ENCODE measurements at regions not wholly inside any gene's neighbourhood (a gene's known extent, or its start where the extent isn't known, plus 50 kb on each side); places are given as distances from the start of the nearest gene placed in this dataset.

DNA sequence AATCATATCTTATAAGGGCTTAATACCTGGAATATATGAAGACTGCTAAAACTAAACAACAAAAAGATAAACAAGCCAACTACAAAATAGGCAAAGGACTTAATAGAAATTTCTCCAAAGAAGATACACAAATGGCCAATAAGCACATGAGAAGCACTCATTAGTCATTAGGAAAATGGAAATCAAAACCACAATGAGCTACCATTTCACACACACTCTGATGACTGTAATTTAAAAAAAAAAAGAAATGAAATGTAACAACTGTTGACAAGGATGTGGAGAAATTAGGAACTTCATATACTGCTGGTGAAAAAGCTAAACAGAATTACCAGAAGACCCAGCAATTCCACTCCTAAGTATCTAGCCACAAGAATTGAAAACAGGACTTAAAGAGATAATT, 374.2 kb upstream of the ZP4 start:
- Histone ChIP-seq H3K9ac (ENCODE audit: insufficient read length) (no peak overlapping the region), H3K9me3 (ENCODE audit: low read depth, low read length) (no peaks in the 10 kb centered on the region), H3K36me3 (ENCODE audit: insufficient read depth, low read length) (no peaks in the 10 kb centered on the region), H3K27ac (no peak overlapping the region), H3K4me3 (no peak overlapping the region)
- TF ChIP-seq POLR2AphosphoS5 (IDR thresholded peaks at IDR 0.05; ENCODE audit: borderline replicate concordance, low read depth, low read length) (no peak), EZH2 (IDR thresholded peaks at IDR 0.05) (no peak), FOXP2 (optimal IDR thresholded peaks at IDR 0.05; ENCODE audit: control extremely low read depth, extremely low read length, insufficient read depth) (no peak)
- DNase-seq (ENCODE audit: low read depth, low spot score) = no peak

DNA sequence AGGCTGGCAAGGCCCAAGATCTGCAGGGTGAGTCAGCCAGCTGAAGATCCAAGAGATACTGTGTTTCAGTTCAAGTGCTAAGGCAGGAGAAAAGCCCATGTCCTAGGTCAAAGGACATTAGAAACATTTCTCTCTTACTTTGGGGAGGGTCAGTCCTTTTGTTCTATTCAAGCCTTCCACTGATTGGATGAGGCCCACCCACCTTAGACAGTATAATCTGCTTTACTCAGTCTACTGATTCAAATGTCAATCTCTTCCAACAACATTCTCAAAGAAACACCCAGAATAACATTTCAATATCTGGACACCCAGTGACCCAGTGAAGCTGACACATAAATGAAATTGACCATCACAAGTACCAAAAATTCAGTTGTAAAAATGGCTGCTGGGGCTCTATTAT, 367.8 kb upstream of the ZP4 start:
- Histone ChIP-seq H3K27ac (no peak overlapping the region), H3K4me3 (no peak overlapping the region), H3K9me3 (ENCODE audit: low read depth, low read length) (no peaks in the 10 kb centered on the region), H3K9ac (ENCODE audit: insufficient read length) (no peak overlapping the region), H3K36me3 (ENCODE audit: insufficient read depth, low read length) (no peaks in the 10 kb centered on the region)
- TF ChIP-seq EZH2 (IDR thresholded peaks at IDR 0.05) (no peak), POLR2AphosphoS5 (IDR thresholded peaks at IDR 0.05; ENCODE audit: borderline replicate concordance, low read depth, low read length) (no peak), FOXP2 (optimal IDR thresholded peaks at IDR 0.05; ENCODE audit: control extremely low read depth, extremely low read length, insufficient read depth) (no peak)
- DNase-seq (ENCODE audit: low read depth, low spot score) = no peak

DNA sequence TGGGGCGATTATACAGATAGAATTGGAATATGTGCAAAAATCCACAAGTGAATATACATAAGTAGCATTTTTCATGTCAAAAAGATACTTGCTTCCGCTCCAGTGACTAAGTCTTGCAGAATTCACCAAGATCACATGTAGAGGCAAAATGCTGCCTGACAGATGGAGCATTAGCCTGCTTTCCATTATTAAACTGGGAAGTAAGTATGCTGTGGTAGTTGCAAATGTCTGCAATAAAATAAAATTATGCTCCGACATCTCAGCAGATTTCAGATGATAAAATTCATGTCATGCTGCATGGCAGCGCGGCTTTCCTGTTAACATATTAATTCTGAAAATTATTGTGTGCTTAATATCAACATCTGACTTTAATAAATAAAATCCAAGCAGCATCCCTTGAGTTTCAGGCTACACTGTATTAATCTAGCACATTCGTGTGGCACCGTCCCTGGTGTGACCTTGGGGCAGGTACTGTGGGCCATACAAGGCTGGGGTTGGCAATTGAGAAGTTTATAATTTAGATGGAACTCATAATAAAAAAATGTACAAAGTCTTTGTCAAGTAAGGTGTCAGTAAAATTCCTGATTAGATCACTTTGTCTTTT, 366.4 kb upstream of the ZP4 start:
- DNase-seq (ENCODE audit: low read depth, low spot score) = peak; percentile 8
- Histone ChIP-seq H3K9ac (ENCODE audit: insufficient read length) (no peak overlapping the region), H3K36me3 (ENCODE audit: insufficient read depth, low read length) (no peaks in the 10 kb centered on the region), H3K27ac (no peak overlapping the region), H3K4me3 (no peak overlapping the region), H3K9me3 (ENCODE audit: low read depth, low read length) (no peaks in the 10 kb centered on the region)
- TF ChIP-seq POLR2AphosphoS5 (IDR thresholded peaks at IDR 0.05; ENCODE audit: borderline replicate concordance, low read depth, low read length) = no peak
- TF ChIP-seq FOXP2 (optimal IDR thresholded peaks at IDR 0.05; ENCODE audit: control extremely low read depth, extremely low read length, insufficient read depth) = no peak
- no peak for TF ChIP-seq EZH2 (IDR thresholded peaks at IDR 0.05)

DNA sequence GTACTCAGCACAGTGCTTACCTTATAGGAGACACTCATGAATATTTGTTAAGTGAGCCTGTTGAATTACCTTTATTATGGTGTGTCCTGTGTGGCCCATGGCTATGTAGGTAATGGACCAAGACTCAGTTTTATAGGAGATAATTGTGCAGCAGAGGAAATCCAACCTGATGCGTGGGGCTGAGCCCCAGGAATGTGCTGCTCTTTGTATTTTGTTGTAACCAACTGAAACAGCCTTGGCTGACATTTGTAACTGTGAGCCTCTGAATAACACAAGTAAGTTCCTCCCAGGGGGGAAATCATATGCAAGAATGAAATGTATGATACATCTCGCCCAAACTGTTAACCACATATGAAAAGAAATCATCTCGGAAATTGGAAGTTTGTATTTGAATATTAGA, 364.2 kb upstream of the ZP4 start:
- Histone ChIP-seq H3K27ac (no peak overlapping the region), H3K9ac (ENCODE audit: insufficient read length) (no peak overlapping the region), H3K36me3 (ENCODE audit: insufficient read depth, low read length) (no peaks in the 10 kb centered on the region), H3K4me3 (no peak overlapping the region), H3K9me3 (ENCODE audit: low read depth, low read length) (no peaks in the 10 kb centered on the region)
- DNase-seq (ENCODE audit: low read depth, low spot score) = no peak
- TF ChIP-seq POLR2AphosphoS5 (IDR thresholded peaks at IDR 0.05; ENCODE audit: borderline replicate concordance, low read depth, low read length) (no peak), EZH2 (IDR thresholded peaks at IDR 0.05) (no peak), FOXP2 (optimal IDR thresholded peaks at IDR 0.05; ENCODE audit: control extremely low read depth, extremely low read length, insufficient read depth) (no peak)

DNA sequence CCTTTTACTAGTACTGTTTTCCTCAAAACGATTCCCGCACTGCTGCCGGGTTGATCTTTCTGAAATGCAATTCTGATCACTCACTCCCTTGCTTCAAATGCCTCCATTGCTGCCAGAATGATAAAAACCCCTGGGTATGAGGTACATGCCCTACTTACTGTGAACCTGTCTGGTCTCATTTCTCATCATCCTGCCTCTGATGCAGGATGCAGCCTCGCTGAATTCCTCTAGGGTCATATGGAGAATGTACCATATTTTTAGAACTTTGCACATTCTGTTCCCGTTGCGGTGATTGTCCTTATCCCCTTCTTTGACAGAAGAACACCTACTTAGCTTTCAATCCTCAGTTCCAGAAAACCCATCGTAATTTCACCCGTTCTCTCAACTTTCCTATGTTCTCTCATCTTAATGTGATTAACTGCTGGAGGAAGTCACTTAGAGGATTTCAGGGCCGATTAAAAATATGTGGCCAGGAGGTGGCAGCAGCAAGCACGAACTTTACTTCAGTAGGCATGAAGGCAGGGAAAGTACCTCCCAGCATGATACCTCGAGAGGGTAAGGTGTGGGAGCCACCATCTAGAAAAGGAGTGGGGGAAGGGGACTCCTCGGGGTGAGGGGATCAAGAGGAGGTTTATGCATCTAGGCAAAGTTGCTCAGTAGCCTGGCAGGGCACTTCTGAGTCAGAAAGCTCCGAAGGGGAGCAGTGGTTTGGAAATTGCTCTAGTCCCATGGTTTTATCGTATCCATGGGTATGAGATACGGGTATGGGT, 361.5 kb upstream of the ZP4 start:
- DNase-seq (ENCODE audit: low read depth, low spot score) = peak; percentile 3

DNA sequence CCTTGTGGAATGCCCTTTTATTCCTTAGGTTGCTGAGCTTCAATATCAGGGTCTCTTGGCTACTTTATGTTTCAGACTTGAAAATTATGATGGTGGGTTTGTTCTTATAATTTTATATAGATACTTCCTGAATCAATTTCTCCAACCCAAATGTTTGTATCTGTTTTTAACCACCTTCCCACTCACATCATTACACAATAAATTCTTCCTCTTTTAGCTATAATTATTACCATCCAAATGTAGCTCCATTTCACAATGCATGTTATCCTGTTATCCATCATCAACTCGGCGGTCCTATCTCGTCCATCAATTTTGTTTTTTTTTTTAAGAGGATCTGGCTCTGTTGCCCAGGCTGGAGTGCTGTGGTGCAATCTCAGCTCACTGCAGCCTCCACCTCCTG, 357.6 kb upstream of the ZP4 start:
- Histone ChIP-seq H3K9me3 (ENCODE audit: low read depth, low read length) (no peaks in the 10 kb centered on the region), H3K27ac (no peak overlapping the region), H3K4me3 (no peak overlapping the region), H3K36me3 (ENCODE audit: insufficient read depth, low read length) (no peaks in the 10 kb centered on the region), H3K9ac (ENCODE audit: insufficient read length) (no peak overlapping the region)
- no peak for DNase-seq (ENCODE audit: low read depth, low spot score)
- TF ChIP-seq POLR2AphosphoS5 (IDR thresholded peaks at IDR 0.05; ENCODE audit: borderline replicate concordance, low read depth, low read length) (no peak), FOXP2 (optimal IDR thresholded peaks at IDR 0.05; ENCODE audit: control extremely low read depth, extremely low read length, insufficient read depth) (no peak), EZH2 (IDR thresholded peaks at IDR 0.05) (no peak)

More for the DNA sequence above, 361.5 kb upstream of the ZP4 start:
- Histone ChIP-seq H3K36me3 (ENCODE audit: insufficient read depth, low read length) (no peaks in the 10 kb centered on the region), H3K9me3 (ENCODE audit: low read depth, low read length) (no peaks in the 10 kb centered on the region), H3K4me3 (no peak overlapping the region), H3K27ac (no peak overlapping the region), H3K9ac (ENCODE audit: insufficient read length) (no peak overlapping the region)
- TF ChIP-seq POLR2AphosphoS5 (IDR thresholded peaks at IDR 0.05; ENCODE audit: borderline replicate concordance, low read depth, low read length) (no peak), EZH2 (IDR thresholded peaks at IDR 0.05) (no peak), FOXP2 (optimal IDR thresholded peaks at IDR 0.05; ENCODE audit: control extremely low read depth, extremely low read length, insufficient read depth) (no peak)

DNA sequence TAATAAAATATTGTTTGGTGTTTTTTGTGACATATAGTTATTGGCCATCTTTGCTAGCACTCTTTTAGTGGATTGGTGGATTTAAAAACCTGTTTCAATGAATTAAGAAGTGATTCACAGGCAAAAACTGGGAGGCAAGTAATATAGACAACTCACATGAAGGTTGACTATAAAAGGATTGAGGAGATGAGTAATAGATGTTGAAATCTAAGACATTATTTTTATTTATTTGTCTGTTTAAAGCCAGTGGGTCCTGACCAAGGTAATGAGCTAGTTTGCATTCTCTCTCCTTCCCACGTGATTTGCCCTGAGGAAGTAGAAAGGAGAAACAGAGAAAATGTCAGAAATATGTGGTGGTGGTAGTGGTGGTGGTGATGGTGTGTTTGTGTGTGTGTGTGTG, 351.5 kb upstream of the ZP4 start:
- Histone ChIP-seq H3K27ac (no peak overlapping the region), H3K4me3 (no peak overlapping the region), H3K9me3 (ENCODE audit: low read depth, low read length) (no peaks in the 10 kb centered on the region), H3K9ac (ENCODE audit: insufficient read length) (no peak overlapping the region), H3K36me3 (ENCODE audit: insufficient read depth, low read length) (no peaks in the 10 kb centered on the region)
- no peak for DNase-seq (ENCODE audit: low read depth, low spot score)
- no peak for TF ChIP-seq POLR2AphosphoS5 (IDR thresholded peaks at IDR 0.05; ENCODE audit: borderline replicate concordance, low read depth, low read length)

DNA sequence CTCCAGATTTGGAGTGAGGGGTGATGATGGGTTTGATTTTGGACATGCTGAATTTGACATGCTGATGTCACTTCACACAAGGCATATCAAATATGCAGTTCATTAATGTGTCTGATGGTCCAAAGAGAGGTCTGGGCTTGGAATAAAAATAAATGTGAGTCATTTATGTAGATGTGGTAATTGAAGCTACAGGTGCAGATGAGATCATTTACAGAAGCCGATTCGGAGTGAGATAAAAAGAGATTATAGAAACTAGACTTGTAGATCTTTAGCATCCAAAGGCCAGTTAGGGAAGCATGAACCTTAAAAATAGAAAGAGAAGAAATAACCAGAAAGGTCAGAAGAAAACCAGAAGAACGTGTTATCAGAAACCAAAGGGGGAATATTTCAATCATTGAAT, 350.9 kb upstream of the ZP4 start:
- Histone ChIP-seq H3K4me3 (no peak overlapping the region), H3K36me3 (ENCODE audit: insufficient read depth, low read length) (no peaks in the 10 kb centered on the region), H3K9me3 (ENCODE audit: low read depth, low read length) (no peaks in the 10 kb centered on the region), H3K27ac (no peak overlapping the region), H3K9ac (ENCODE audit: insufficient read length) (no peak overlapping the region)
- no peak for DNase-seq (ENCODE audit: low read depth, low spot score)
- TF ChIP-seq FOXP2 (optimal IDR thresholded peaks at IDR 0.05; ENCODE audit: control extremely low read depth, extremely low read length, insufficient read depth) (no peak), POLR2AphosphoS5 (IDR thresholded peaks at IDR 0.05; ENCODE audit: borderline replicate concordance, low read depth, low read length) (no peak), EZH2 (IDR thresholded peaks at IDR 0.05) (no peak)

All from SK-N-MC (cell line).